Lower leg skin (tissue), 3 donors: ENCODE measurements at regions not wholly inside any gene's neighbourhood (a gene's known extent, or its start where the extent isn't known, plus 50 kb on each side); places are given as distances from the start of the nearest gene placed in this dataset.

ENCODE experiments used
- POLR2A ChIP-seq, 2 donors: fragments of 450-650 bp; IDR thresholded peaks; one replicate each; pipeline ENCODE4 v1.6.1; 2016 to 2017; ENCODE audit warnings: antibody characterized with exemption in 2 of 2, mild to moderate bottlenecking in 1 of 2, moderate library complexity in 1 of 2
- TF ChIP-seq, protein P1 (sequence below), 3 donors: fragments of 450-650 bp; IDR thresholded peaks; one replicate each; pipeline ENCODE4 v1.5.1; 2016; ENCODE audit warnings: antibody characterized with exemption in 3 of 3, mild to moderate bottlenecking in 3 of 3, moderate library complexity in 2 of 3

DNA sequence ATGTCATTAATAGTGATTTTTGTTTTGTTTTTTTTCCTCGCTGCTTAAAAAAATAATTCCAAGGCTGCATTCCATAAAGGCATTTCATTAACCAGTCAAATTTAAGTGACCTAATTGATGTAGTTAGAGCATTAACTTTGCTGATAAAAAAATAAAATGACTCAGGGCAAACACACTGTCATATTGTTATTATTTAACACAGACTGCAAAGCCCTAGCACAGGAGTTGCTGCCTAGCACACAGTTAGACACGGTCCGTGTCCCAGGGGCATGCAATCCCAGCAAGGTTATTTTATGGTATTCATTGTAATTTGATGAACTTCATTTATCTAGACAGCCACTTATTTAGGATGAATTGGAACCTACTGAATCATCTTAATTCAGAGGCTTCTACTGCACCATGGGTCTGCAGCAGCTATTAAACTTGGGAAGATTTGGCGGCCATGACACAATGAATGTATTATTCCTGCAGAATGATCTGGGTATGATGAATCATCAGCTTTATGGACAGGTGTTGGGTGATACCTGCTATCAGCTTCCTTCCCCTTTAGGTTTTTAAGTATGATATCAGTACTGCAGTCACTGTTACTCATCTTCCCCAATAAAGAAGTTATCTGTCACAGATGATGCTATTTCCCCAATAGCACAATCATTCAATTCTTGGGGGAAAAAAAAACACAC is 182.7 kb downstream of the PPARGC1A start:
- no peak for TF ChIP-seq POLR2A (IDR thresholded peaks at IDR 0.05)
- TF ChIP-seq, protein P1, sequence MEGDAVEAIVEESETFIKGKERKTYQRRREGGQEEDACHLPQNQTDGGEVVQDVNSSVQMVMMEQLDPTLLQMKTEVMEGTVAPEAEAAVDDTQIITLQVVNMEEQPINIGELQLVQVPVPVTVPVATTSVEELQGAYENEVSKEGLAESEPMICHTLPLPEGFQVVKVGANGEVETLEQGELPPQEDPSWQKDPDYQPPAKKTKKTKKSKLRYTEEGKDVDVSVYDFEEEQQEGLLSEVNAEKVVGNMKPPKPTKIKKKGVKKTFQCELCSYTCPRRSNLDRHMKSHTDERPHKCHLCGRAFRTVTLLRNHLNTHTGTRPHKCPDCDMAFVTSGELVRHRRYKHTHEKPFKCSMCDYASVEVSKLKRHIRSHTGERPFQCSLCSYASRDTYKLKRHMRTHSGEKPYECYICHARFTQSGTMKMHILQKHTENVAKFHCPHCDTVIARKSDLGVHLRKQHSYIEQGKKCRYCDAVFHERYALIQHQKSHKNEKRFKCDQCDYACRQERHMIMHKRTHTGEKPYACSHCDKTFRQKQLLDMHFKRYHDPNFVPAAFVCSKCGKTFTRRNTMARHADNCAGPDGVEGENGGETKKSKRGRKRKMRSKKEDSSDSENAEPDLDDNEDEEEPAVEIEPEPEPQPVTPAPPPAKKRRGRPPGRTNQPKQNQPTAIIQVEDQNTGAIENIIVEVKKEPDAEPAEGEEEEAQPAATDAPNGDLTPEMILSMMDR (IDR thresholded peaks at IDR 0.05), result no peak
